ENCODE measurements at regions not wholly inside any gene's neighbourhood (a gene's known extent, or its start where the extent isn't known, plus 50 kb on each side); places are given as distances from the start of the nearest gene placed in this dataset.

DNA sequence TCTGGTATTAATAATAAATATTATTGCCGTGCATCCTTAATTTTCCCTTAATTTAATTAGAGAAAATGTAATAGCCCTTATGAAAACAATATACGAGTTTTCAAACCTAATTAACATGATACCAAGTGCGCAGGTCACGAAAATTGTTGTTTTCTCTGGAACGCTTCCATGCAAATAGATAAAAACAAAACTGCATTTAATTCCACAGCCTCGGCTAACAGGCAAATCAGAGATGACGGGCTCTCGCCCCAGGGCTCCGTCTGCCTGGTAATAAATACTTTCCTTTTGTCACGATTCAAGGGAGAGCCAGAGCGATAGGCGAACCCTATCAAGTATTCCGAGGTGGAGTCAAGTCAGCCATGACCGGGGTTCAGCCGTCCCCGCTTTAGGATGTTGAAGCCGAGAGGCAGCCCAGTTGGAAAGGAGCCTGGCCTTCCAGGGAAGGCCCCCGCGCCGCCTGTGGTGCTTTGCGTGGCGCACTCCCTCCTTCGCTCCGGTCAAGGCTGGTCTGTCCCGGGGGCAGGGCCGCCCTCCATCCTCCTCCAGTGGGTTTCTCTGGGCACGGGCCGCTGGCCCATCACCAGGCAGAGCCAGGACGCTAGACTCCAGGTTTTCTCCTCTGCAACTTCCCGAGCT is 137.8 kb upstream of the GSC start:
- TF ChIP-seq CTCF (IDR thresholded peaks at IDR 0.05) (no peak), POLR2A (IDR thresholded peaks at IDR 0.05) (no peak)

Measured in right lobe of liver (tissue), 4 donors.